Renal cortex interstitium (tissue), 11 donors: ENCODE measurements at regions not wholly inside any gene's neighbourhood (a gene's known extent, or its start where the extent isn't known, plus 50 kb on each side); places are given as distances from the start of the nearest gene placed in this dataset.

Source experiments
- DNase-seq, 11 donors: peaks; one replicate each; pipeline ENCODE4 v3.0.0-alpha.2; 2013; ENCODE audit warnings: low read depth in 9 of 11, low spot score in 4 of 11; ENCODE audit errors: extremely low read depth in 1 of 11

GRCh38 chr2:5102823-5103222, 589.4 kb upstream of the SOX11 start:
- DNase-seq, result no peak

GRCh38 chr2:5111581-5111980, 580.6 kb upstream of the SOX11 start:
- peak in 3 of 11 donors; percentile 10 to 40 (median 25) for DNase-seq

GRCh38 chr2:5119046-5119445, 573.1 kb upstream of the SOX11 start:
- no peak for DNase-seq

GRCh38 chr2:5121121-5121520, 571.1 kb upstream of the SOX11 start:
- DNase-seq, result no peak

- peak in 2 of 11 donors; percentile 10 for DNase-seq
Observed at GRCh38 chr2:5121642-5122041, 570.5 kb upstream of the SOX11 start.

- DNase-seq, result no peak
Observed at GRCh38 chr2:5123582-5124196, 568.5 kb upstream of the SOX11 start.

- no peak for DNase-seq
Observed at GRCh38 chr2:5125017-5125730, 567.0 kb upstream of the SOX11 start.

- DNase-seq, result no peak
Observed at GRCh38 chr2:5132281-5132680, 559.9 kb upstream of the SOX11 start.

GRCh38 chr2:5140347-5140746, 551.8 kb upstream of the SOX11 start:
- DNase-seq, result no peak

- no peak for DNase-seq
Observed at GRCh38 chr2:5144159-5144558, 548.0 kb upstream of the SOX11 start.

GRCh38 chr2:5145053-5145452, 547.1 kb upstream of the SOX11 start:
- DNase-seq, result no peak

- no peak for DNase-seq
Observed at GRCh38 chr2:5145801-5146200, 546.4 kb upstream of the SOX11 start.

- DNase-seq, result no peak
Observed at GRCh38 chr2:5148392-5149085, 543.6 kb upstream of the SOX11 start.

GRCh38 chr2:5150871-5151270, 541.3 kb upstream of the SOX11 start:
- no peak for DNase-seq

- peak in 7 of 11 donors; percentile 1 to 27 (median 6) for DNase-seq
Observed at GRCh38 chr2:5164776-5165525, 527.2 kb upstream of the SOX11 start.

- DNase-seq, result no peak
Observed at GRCh38 chr2:5172923-5173322, 519.3 kb upstream of the SOX11 start.

GRCh38 chr2:5173876-5174535, 518.2 kb upstream of the SOX11 start:
- no peak for DNase-seq

GRCh38 chr2:5175231-5175630, 517.0 kb upstream of the SOX11 start:
- no peak for DNase-seq

GRCh38 chr2:5176764-5177163, 515.4 kb upstream of the SOX11 start:
- DNase-seq, result no peak
